Stomach (tissue), 4 donors: ENCODE measurements at regions not wholly inside any gene's neighbourhood (a gene's known extent, or its start where the extent isn't known, plus 50 kb on each side); places are given as distances from the start of the nearest gene placed in this dataset.

ENCODE experiments used
- EP300 ChIP-seq: sonication (generic); formaldehyde crosslinking; IDR thresholded peaks from one replicate; pipeline ENCODE4 v1.6.1; 2017; ENCODE audit warnings: antibody characterized with exemption
- POLR2A ChIP-seq, 4 donors: fragments of 450-650 bp; IDR thresholded peaks; one replicate each; pipeline ENCODE4 v1.6.1; 2016; ENCODE audit warnings: antibody characterized with exemption in 4 of 4, control low read depth in 2 of 4, mild to moderate bottlenecking in 1 of 4, moderate library complexity in 1 of 4
- TF ChIP-seq, protein P1 (sequence below), 7 experiments: fragments of 450-650 bp in 4 of 7; fragments of 200-600 bp in 3 of 7; sonication (generic) in 3 of 7; IDR thresholded peaks; one replicate each; pipeline ENCODE4 v1.5.1; 2016 to 2019; ENCODE audit warnings: antibody characterized with exemption in 7 of 7, control low read depth in 2 of 7, mild to moderate bottlenecking in 1 of 7

- TF ChIP-seq, protein P1, sequence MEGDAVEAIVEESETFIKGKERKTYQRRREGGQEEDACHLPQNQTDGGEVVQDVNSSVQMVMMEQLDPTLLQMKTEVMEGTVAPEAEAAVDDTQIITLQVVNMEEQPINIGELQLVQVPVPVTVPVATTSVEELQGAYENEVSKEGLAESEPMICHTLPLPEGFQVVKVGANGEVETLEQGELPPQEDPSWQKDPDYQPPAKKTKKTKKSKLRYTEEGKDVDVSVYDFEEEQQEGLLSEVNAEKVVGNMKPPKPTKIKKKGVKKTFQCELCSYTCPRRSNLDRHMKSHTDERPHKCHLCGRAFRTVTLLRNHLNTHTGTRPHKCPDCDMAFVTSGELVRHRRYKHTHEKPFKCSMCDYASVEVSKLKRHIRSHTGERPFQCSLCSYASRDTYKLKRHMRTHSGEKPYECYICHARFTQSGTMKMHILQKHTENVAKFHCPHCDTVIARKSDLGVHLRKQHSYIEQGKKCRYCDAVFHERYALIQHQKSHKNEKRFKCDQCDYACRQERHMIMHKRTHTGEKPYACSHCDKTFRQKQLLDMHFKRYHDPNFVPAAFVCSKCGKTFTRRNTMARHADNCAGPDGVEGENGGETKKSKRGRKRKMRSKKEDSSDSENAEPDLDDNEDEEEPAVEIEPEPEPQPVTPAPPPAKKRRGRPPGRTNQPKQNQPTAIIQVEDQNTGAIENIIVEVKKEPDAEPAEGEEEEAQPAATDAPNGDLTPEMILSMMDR (IDR thresholded peaks at IDR 0.05) = no peak
- TF ChIP-seq POLR2A (IDR thresholded peaks at IDR 0.05) (no peak), EP300 (no peak)
Observed at GRCh38 chr7:148524479-148525224, 65.9 kb upstream of the C7orf33 start.
